ENCODE measurements at regions not wholly inside any gene's neighbourhood (a gene's known extent, or its start where the extent isn't known, plus 50 kb on each side); places are given as distances from the start of the nearest gene placed in this dataset.
"Not testable (repeated sequence)": the region's sequence is repeated elsewhere in the genome, so short reads cannot be mapped to it uniquely, and the experiment has no call there.

- no peaks in the 10 kb centered on the region for H3F3A ChIP-seq (ENCODE audit: control insufficient read depth, insufficient read depth)
- H3K4me3 ChIP-seq (ENCODE audit: low read length), result no peak overlapping the region
- H3K4me2 ChIP-seq (ENCODE audit: low read length), result peak overlapping the region; percentile 31; the same call in 1 of the 2 replicates
- H3K79me2 ChIP-seq (ENCODE audit: control insufficient read depth, low read length), result no peaks in the 10 kb centered on the region
- no peaks in the 10 kb centered on the region for H3K9me2 ChIP-seq (replicated peaks; ENCODE audit: control insufficient read depth, low read length)
- 0 out of 2 replicates have a peak overlapping the region, but pooled peaks have one; percentile 3 for H3K27ac ChIP-seq (ENCODE audit: low read depth, low read length)
- no peaks in the 10 kb centered on the region for H3K36me3 ChIP-seq (ENCODE audit: control insufficient read depth, low read length)
- no peaks in the 10 kb centered on the region for H4K20me1 ChIP-seq (ENCODE audit: control insufficient read depth, insufficient read depth, low read depth, low read length)
- no peak for TF ChIP-seq EZH2phosphoT487 (IDR thresholded peaks at IDR 0.05; ENCODE audit: borderline replicate concordance, low read length)
- no peak for TF ChIP-seq CTCF (IDR thresholded peaks at IDR 0.05; ENCODE audit: low read depth, low read length, poor library complexity, severe bottlenecking)
- no peaks in the 10 kb centered on the region for H3K27me3 ChIP-seq (ENCODE audit: control insufficient read depth, low read length)
- no peaks in the 10 kb centered on the region for H3K9me3 ChIP-seq (ENCODE audit: control insufficient read depth, insufficient read depth, low read length)
- peaks cover 34% of the 10 kb centered on the region for H3K4me1 ChIP-seq (ENCODE audit: control insufficient read depth, low read length)
Measured at GRCh38 chr11:87453531-87454089, 415.9 kb downstream of the TMEM135 start.

- H3K9me2 ChIP-seq (replicated peaks; ENCODE audit: control insufficient read depth, low read length); H3K4me2 ChIP-seq (ENCODE audit: low read length); H3F3A ChIP-seq (ENCODE audit: control insufficient read depth, insufficient read depth); H3K36me3 ChIP-seq (ENCODE audit: control insufficient read depth, low read length); H3K79me2 ChIP-seq (ENCODE audit: control insufficient read depth, low read length); H4K20me1 ChIP-seq (ENCODE audit: control insufficient read depth, insufficient read depth, low read depth, low read length); H3K9me3 ChIP-seq (ENCODE audit: control insufficient read depth, insufficient read depth, low read length); H3K27me3 ChIP-seq (ENCODE audit: control insufficient read depth, low read length); H3K4me3 ChIP-seq (ENCODE audit: low read length); H3K27ac ChIP-seq (ENCODE audit: low read depth, low read length): not testable (repeated sequence)
- H3K4me1 ChIP-seq (ENCODE audit: control insufficient read depth, low read length), result peaks cover 41% of the 10 kb centered on the region
Measured at GRCh38 chr11:87452025-87452424, 414.3 kb downstream of the TMEM135 start.

- H4K20me1 ChIP-seq (ENCODE audit: control insufficient read depth, insufficient read depth, low read depth, low read length), result no peaks in the 10 kb centered on the region
- no peaks in the 10 kb centered on the region for H3K36me3 ChIP-seq (ENCODE audit: control insufficient read depth, low read length)
- no peak overlapping the region for H3K4me2 ChIP-seq (ENCODE audit: low read length)
- no peaks in the 10 kb centered on the region for H3K79me2 ChIP-seq (ENCODE audit: control insufficient read depth, low read length)
- no peaks in the 10 kb centered on the region for H3K27me3 ChIP-seq (ENCODE audit: control insufficient read depth, low read length)
- no peaks in the 10 kb centered on the region for H3F3A ChIP-seq (ENCODE audit: control insufficient read depth, insufficient read depth)
- no peaks in the 10 kb centered on the region for H3K9me2 ChIP-seq (replicated peaks; ENCODE audit: control insufficient read depth, low read length)
- no peak for TF ChIP-seq CTCF (IDR thresholded peaks at IDR 0.05; ENCODE audit: low read depth, low read length, poor library complexity, severe bottlenecking)
- no peak for TF ChIP-seq EZH2phosphoT487 (IDR thresholded peaks at IDR 0.05; ENCODE audit: borderline replicate concordance, low read length)
- H3K27ac ChIP-seq (ENCODE audit: low read depth, low read length), result no peak overlapping the region
- H3K4me1 ChIP-seq (ENCODE audit: control insufficient read depth, low read length), result peaks cover 38% of the 10 kb centered on the region
- H3K9me3 ChIP-seq (ENCODE audit: control insufficient read depth, insufficient read depth, low read length), result no peaks in the 10 kb centered on the region
- H3K4me3 ChIP-seq (ENCODE audit: low read length), result no peak overlapping the region
Measured at GRCh38 chr11:87451395-87451794, 413.7 kb downstream of the TMEM135 start.

GRCh38 chr11:87447606-87448005 lies 409.9 kb downstream of the TMEM135 start:
- Histone ChIP-seq H3K4me3 (ENCODE audit: low read length) (no peak overlapping the region), H3K4me2 (ENCODE audit: low read length) (peak overlapping the region; percentile 13; the same call in 1 of the 2 replicates), H3K9me2 (replicated peaks; ENCODE audit: control insufficient read depth, low read length) (no peaks in the 10 kb centered on the region), H3K36me3 (ENCODE audit: control insufficient read depth, low read length) (no peaks in the 10 kb centered on the region), H3F3A (ENCODE audit: control insufficient read depth, insufficient read depth) (no peaks in the 10 kb centered on the region), H3K27me3 (ENCODE audit: control insufficient read depth, low read length) (no peaks in the 10 kb centered on the region), H3K9me3 (ENCODE audit: control insufficient read depth, insufficient read depth, low read length) (no peaks in the 10 kb centered on the region), H3K79me2 (ENCODE audit: control insufficient read depth, low read length) (no peaks in the 10 kb centered on the region), H4K20me1 (ENCODE audit: control insufficient read depth, insufficient read depth, low read depth, low read length) (no peaks in the 10 kb centered on the region), H3K4me1 (ENCODE audit: control insufficient read depth, low read length) (peaks cover 7% of the 10 kb centered on the region), H3K27ac (ENCODE audit: low read depth, low read length) (no peak overlapping the region)
- no peak for TF ChIP-seq EZH2phosphoT487 (IDR thresholded peaks at IDR 0.05; ENCODE audit: borderline replicate concordance, low read length)
- TF ChIP-seq CTCF (IDR thresholded peaks at IDR 0.05; ENCODE audit: low read depth, low read length, poor library complexity, severe bottlenecking), result no peak
